ENCODE measurements at regions not wholly inside any gene's neighbourhood (a gene's known extent, or its start where the extent isn't known, plus 50 kb on each side); places are given as distances from the start of the nearest gene placed in this dataset.

DNA sequence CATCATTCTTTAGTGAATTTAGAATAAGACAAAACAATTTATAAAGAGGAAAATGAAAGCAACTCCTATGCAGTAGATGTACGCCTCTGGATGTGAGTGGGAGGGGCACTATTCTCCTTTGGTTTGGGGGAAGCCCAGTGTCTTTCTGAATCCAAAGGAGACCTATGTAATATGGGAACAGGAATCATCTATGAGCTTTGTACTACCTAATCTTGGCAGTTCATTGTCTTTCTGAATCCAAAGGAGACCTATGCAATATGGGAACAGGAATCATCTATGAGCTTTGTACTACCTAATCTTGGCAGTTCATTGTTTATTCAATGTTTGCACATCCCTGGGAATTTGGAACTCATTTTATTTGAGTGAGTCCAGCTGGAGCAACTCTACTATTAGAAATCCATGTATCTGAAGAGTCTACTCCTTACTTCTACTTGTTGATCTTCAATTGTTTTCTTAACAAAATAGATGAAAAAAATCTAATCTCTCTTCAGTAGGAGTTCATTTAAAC is 401.1 kb upstream of the LRATD1 start (continued):
- TF ChIP-seq SIX5 (IDR thresholded peaks at IDR 0.05; ENCODE audit: low read depth, low read length), result no peak
- no peak for TF ChIP-seq PHF8 (conservative IDR thresholded peaks at IDR 0.05; ENCODE audit: low read depth, low read length)
- TF ChIP-seq HDAC6 (IDR thresholded peaks at IDR 0.05; ENCODE audit: low read depth, low read length), result no peak
- no peak for TF ChIP-seq TEAD4 (IDR thresholded peaks at IDR 0.05; ENCODE audit: low read depth, low read length)
- no peak for TF ChIP-seq TBP (IDR thresholded peaks at IDR 0.05; ENCODE audit: low read depth, low read length)
- no peak for TF ChIP-seq SRF (IDR thresholded peaks at IDR 0.05; ENCODE audit: low read depth, low read length)

All from H1 (cell line).